Activated CD4-positive, alpha-beta memory T cell treated with anti-CD3 and anti-CD28 coated beads, Interleukin-2, amount 10 ng/mL, durations not matched to agents 7 days and 5 days (primary cell): ENCODE measurements at regions not wholly inside any gene's neighbourhood (a gene's known extent, or its start where the extent isn't known, plus 50 kb on each side); places are given as distances from the start of the nearest gene placed in this dataset.

ENCODE experiments used
- CTCF ChIA-PET: fragments of 350-600 bp; sonication (Branson Sonifier 250); formaldehyde crosslinking; loops from one replicate; lab custom pipeline; 2021; ENCODE audit warnings: antibody characterized with exemption, inconsistent platforms; lab: Charles Lee
- POLR2A ChIA-PET: fragments of 350-600 bp; sonication (Branson Sonifier 250); formaldehyde crosslinking; loops from one replicate; lab custom pipeline; 2021; ENCODE audit warnings: antibody characterized with exemption; lab: Charles Lee
- DNase-seq: peaks from one replicate; pipeline ENCODE4 v3.0.0-alpha.2; 2020
- H3K27ac Mint-ChIP-seq: one replicate; pipeline ENCODE4 v1.8.0; 2021; ENCODE audit warnings: mild to moderate bottlenecking, mixed read lengths
- H3K27me3 Mint-ChIP-seq: one replicate; pipeline ENCODE4 v1.8.0; 2021; ENCODE audit warnings: mixed read lengths
- H3K36me3 Mint-ChIP-seq: one replicate; pipeline ENCODE4 v1.8.0; 2021; ENCODE audit warnings: low read depth, mixed read lengths
- H3K4me1 Mint-ChIP-seq: one replicate; pipeline ENCODE4 v1.8.0; 2021; ENCODE audit warnings: mixed read lengths
- H3K4me3 Mint-ChIP-seq: one replicate; pipeline ENCODE4 v1.8.0; 2021; ENCODE audit warnings: mild to moderate bottlenecking, mixed read lengths
- H3K9me3 Mint-ChIP-seq: one replicate; pipeline ENCODE4 v1.8.0; 2021; ENCODE audit warnings: mixed read lengths

- no peak overlapping the region for H3K4me3 Mint-ChIP-seq
- H3K36me3 Mint-ChIP-seq: no peaks in the 10 kb centered on the region
- no peaks in the 10 kb centered on the region for H3K27me3 Mint-ChIP-seq
- ChIA-PET CTCF (no interaction called here), POLR2A (no interaction called here)
- H3K27ac Mint-ChIP-seq: no peak overlapping the region
- H3K9me3 Mint-ChIP-seq: no peaks in the 10 kb centered on the region
- H3K4me1 Mint-ChIP-seq: peaks cover 2% of the 10 kb centered on the region
- no peak for DNase-seq
These were observed 235.7 kb upstream of the TNC start for GRCh38 chr9:115353681-115354080.

DNA sequence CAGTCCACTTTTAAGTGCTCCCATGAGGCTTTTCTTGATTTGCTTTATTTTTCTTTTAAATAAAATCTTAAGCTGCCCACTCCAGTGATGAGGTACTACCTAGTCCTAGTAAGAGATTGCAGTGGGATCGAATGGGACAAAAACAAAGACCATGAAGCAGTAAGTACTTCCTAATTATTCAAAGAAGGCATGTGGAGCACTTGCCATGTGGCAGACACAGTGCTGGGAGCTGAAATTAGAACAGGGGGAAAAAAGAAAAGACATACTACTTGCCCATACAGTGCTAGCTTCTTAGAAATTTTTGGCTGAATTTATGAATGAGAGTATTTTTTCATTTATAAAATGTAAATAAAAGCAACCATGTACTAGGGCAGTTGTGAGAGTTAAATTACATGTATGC is 239.9 kb upstream of the TNC start:
- H3K4me1 Mint-ChIP-seq: peaks cover 2% of the 10 kb centered on the region
- no peaks in the 10 kb centered on the region for H3K9me3 Mint-ChIP-seq
- no peaks in the 10 kb centered on the region for H3K36me3 Mint-ChIP-seq
- H3K4me3 Mint-ChIP-seq: no peak overlapping the region
- H3K27ac Mint-ChIP-seq: no peak overlapping the region
- ChIA-PET POLR2A (no interaction called here), CTCF (no interaction called here)
- DNase-seq: no peak
- H3K27me3 Mint-ChIP-seq: peaks cover 2% of the 10 kb centered on the region

GRCh38 chr9:115359017-115359780 is 241.2 kb upstream of the TNC start:
- Mint-ChIP-seq H3K27me3 (peaks cover 2% of the 10 kb centered on the region), H3K4me1 (no peaks in the 10 kb centered on the region), H3K4me3 (no peak overlapping the region), H3K27ac (no peak overlapping the region), H3K9me3 (no peaks in the 10 kb centered on the region), H3K36me3 (no peaks in the 10 kb centered on the region)
- CTCF ChIA-PET: no interaction called here
- POLR2A ChIA-PET: no interaction called here
- DNase-seq: no peak

GRCh38 chr9:115360122-115360521 is 242.2 kb upstream of the TNC start:
- H3K27ac Mint-ChIP-seq: no peak overlapping the region
- CTCF ChIA-PET: no interaction called here

GRCh38 chr9:115362101-115362500 is 244.1 kb upstream of the TNC start:
- Mint-ChIP-seq H3K36me3 (no peaks in the 10 kb centered on the region), H3K27me3 (peaks cover 2% of the 10 kb centered on the region), H3K27ac (no peak overlapping the region), H3K9me3 (no peaks in the 10 kb centered on the region), H3K4me3 (no peak overlapping the region), H3K4me1 (no peaks in the 10 kb centered on the region)
- DNase-seq: no peak
- POLR2A ChIA-PET: no interaction called here
- CTCF ChIA-PET: no interaction called here

More at GRCh38 chr9:115360122-115360521, 242.2 kb upstream of the TNC start:
- Mint-ChIP-seq H3K4me1 (no peaks in the 10 kb centered on the region), H3K4me3 (no peak overlapping the region), H3K27me3 (peaks cover 2% of the 10 kb centered on the region), H3K36me3 (no peaks in the 10 kb centered on the region), H3K9me3 (no peaks in the 10 kb centered on the region)
- POLR2A ChIA-PET: no interaction called here
- DNase-seq: no peak

DNA sequence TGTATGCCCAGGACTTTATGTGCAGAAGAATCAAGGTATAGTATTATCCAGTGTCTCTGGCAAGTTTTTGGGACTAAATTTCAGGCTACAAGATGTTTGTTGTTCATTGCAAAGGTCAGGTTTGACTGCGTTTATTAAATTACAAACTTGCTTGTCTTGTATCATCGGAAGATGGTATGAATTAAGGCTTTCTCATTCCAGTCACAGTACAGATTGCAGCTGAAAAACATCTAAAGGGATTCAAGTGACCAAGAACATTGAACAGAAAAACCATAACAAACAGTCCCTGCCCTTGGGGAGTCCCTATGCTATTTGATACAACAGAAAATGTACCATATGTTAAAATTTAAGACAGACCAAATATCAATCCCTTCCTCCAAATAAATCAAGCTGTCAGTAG is 244.7 kb upstream of the TNC start:
- POLR2A ChIA-PET: no interaction called here
- no peaks in the 10 kb centered on the region for H3K36me3 Mint-ChIP-seq
- CTCF ChIA-PET: no interaction called here
- H3K27ac Mint-ChIP-seq: no peak overlapping the region
- H3K27me3 Mint-ChIP-seq: peaks cover 2% of the 10 kb centered on the region
- H3K9me3 Mint-ChIP-seq: no peaks in the 10 kb centered on the region
- no peak for DNase-seq
- H3K4me1 Mint-ChIP-seq: no peaks in the 10 kb centered on the region
- H3K4me3 Mint-ChIP-seq: no peak overlapping the region

DNA sequence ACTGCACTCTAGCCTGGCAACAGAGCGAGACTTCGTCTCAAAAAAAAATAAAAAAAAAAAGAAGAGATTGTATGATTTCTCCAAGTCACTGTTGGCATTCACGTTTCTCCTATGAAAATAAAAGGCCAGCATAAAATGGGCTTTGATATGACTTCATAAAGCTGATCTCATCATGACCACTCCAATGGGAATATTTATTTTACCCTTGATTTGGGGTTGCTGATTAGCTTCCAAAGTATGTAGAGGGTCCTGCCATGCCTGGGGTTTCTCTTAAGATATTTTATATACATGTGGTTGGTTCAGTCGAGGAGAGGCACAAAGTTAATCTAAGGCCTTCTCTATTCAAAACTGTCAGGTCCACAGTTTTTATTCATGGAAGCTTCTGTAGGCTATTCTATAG is 247.0 kb upstream of the TNC start:
- Mint-ChIP-seq H3K36me3 (no peaks in the 10 kb centered on the region), H3K9me3 (no peaks in the 10 kb centered on the region), H3K4me3 (no peak overlapping the region), H3K4me1 (no peaks in the 10 kb centered on the region), H3K27me3 (peaks cover under 1% of the 10 kb centered on the region), H3K27ac (no peak overlapping the region)
- no peak for DNase-seq
- ChIA-PET CTCF (no interaction called here), POLR2A (no interaction called here)

DNA sequence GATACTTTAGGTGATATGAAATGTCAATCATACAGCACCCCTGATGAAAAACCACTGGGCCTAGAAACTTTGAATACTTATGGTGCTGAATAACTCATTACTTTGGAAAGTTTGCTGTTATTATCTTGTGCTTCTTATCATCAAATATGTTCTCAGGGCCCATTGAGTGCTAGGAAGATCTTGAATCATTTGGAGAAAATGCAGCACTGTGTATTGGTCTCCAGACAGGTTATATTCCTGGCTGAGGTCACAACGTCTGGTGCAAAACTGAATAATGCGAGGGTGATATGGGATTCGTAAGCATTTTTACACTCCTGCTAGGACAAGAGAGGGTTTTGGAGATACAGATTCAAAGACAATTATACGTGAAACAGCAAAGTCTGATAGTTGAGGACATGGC is 249.4 kb upstream of the TNC start:
- no peaks in the 10 kb centered on the region for H3K36me3 Mint-ChIP-seq
- CTCF ChIA-PET: no interaction called here
- H3K4me3 Mint-ChIP-seq: no peak overlapping the region
- no peak for DNase-seq
- no peaks in the 10 kb centered on the region for H3K27me3 Mint-ChIP-seq
- H3K9me3 Mint-ChIP-seq: no peaks in the 10 kb centered on the region
- no peak overlapping the region for H3K27ac Mint-ChIP-seq
- H3K4me1 Mint-ChIP-seq: no peaks in the 10 kb centered on the region
- POLR2A ChIA-PET: no interaction called here

GRCh38 chr9:115367780-115368525 is 250.0 kb upstream of the TNC start:
- no peak overlapping the region for H3K4me3 Mint-ChIP-seq
- H3K4me1 Mint-ChIP-seq: no peaks in the 10 kb centered on the region
- ChIA-PET POLR2A (no interaction called here), CTCF (interaction anchor here (1.1 kb wide), 1 partner anchor 13 kb away, joined by 4 read pairs; no protein-coding TSS in a partner anchor)
- H3K9me3 Mint-ChIP-seq: no peaks in the 10 kb centered on the region
- H3K36me3 Mint-ChIP-seq: no peaks in the 10 kb centered on the region
- H3K27me3 Mint-ChIP-seq: no peaks in the 10 kb centered on the region
- no peak for DNase-seq
- H3K27ac Mint-ChIP-seq: no peak overlapping the region

GRCh38 chr9:115369322-115369957 is 251.5 kb upstream of the TNC start:
- Mint-ChIP-seq H3K4me3 (no peak overlapping the region), H3K9me3 (no peaks in the 10 kb centered on the region), H3K36me3 (no peaks in the 10 kb centered on the region), H3K27ac (no peak overlapping the region), H3K4me1 (no peaks in the 10 kb centered on the region), H3K27me3 (no peaks in the 10 kb centered on the region)
- DNase-seq: no peak
- CTCF ChIA-PET: no interaction called here
- POLR2A ChIA-PET: no interaction called here

- Mint-ChIP-seq H3K9me3 (no peaks in the 10 kb centered on the region), H3K27me3 (no peaks in the 10 kb centered on the region), H3K27ac (no peak overlapping the region), H3K4me3 (no peak overlapping the region), H3K4me1 (no peaks in the 10 kb centered on the region), H3K36me3 (no peaks in the 10 kb centered on the region)
- CTCF ChIA-PET: no interaction called here
- POLR2A ChIA-PET: no interaction called here
- no peak for DNase-seq
These were observed 255.2 kb upstream of the TNC start for GRCh38 chr9:115373000-115373709.

- no peaks in the 10 kb centered on the region for H3K27me3 Mint-ChIP-seq
- no peak for DNase-seq
- ChIA-PET POLR2A (no interaction called here), CTCF (no interaction called here)
- no peaks in the 10 kb centered on the region for H3K4me1 Mint-ChIP-seq
- H3K4me3 Mint-ChIP-seq: no peak overlapping the region
- no peaks in the 10 kb centered on the region for H3K9me3 Mint-ChIP-seq
- no peak overlapping the region for H3K27ac Mint-ChIP-seq
- H3K36me3 Mint-ChIP-seq: no peaks in the 10 kb centered on the region
These were observed 255.7 kb upstream of the TNC start for GRCh38 chr9:115373710-115374045.

DNA sequence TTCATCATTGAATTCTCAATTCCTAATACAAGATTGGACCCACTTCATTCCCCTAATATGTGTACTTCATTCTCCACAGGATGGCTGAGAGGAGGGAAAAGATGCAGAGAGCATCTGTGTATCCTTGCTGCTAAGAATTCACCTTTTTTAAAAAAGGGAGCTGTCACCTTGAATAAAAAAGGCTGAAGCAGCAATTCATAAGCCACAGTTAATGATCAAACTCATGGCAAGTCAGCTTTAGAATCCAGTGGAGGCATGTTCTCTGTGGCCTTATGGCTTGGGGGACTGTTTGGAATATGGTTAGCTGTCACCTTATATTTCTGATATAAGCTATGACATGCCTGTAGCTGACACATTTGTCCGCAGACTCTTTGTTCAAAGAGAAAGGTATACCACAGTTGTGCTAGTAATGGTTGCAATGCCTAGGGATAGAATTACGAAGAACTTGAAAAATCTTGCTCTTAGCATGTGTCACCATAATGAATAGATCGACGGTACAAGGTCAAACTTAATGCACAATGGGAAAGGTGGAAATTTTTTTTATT is 256.8 kb upstream of the TNC start:
- Mint-ChIP-seq H3K27me3 (no peaks in the 10 kb centered on the region), H3K36me3 (no peaks in the 10 kb centered on the region), H3K27ac (no peak overlapping the region), H3K4me1 (no peaks in the 10 kb centered on the region), H3K4me3 (no peak overlapping the region), H3K9me3 (no peaks in the 10 kb centered on the region)
- ChIA-PET CTCF (no interaction called here), POLR2A (no interaction called here)
- DNase-seq: no peak
